ENCODE measurements at regions not wholly inside any gene's neighbourhood (a gene's known extent, or its start where the extent isn't known, plus 50 kb on each side); places are given as distances from the start of the nearest gene placed in this dataset.

GRCh38 chr1:101301446-101302057 is 64.7 kb downstream of the S1PR1 start:
- no peak overlapping the region for H3K9ac ChIP-seq (ENCODE audit: insufficient read length)
- no peaks in the 10 kb centered on the region for H3K9me3 ChIP-seq (ENCODE audit: low read depth, low read length)
- H3K4me3 ChIP-seq, result no peak overlapping the region
- H3K36me3 ChIP-seq (ENCODE audit: insufficient read depth, low read length), result no peaks in the 10 kb centered on the region
- no peak overlapping the region for H3K27ac ChIP-seq
- no peak for DNase-seq (ENCODE audit: low read depth, low spot score)
- TF ChIP-seq POLR2AphosphoS5 (IDR thresholded peaks at IDR 0.05; ENCODE audit: borderline replicate concordance, low read depth, low read length) (no peak), EZH2 (IDR thresholded peaks at IDR 0.05) (no peak), FOXP2 (optimal IDR thresholded peaks at IDR 0.05; ENCODE audit: control extremely low read depth, extremely low read length, insufficient read depth) (no peak)

DNA sequence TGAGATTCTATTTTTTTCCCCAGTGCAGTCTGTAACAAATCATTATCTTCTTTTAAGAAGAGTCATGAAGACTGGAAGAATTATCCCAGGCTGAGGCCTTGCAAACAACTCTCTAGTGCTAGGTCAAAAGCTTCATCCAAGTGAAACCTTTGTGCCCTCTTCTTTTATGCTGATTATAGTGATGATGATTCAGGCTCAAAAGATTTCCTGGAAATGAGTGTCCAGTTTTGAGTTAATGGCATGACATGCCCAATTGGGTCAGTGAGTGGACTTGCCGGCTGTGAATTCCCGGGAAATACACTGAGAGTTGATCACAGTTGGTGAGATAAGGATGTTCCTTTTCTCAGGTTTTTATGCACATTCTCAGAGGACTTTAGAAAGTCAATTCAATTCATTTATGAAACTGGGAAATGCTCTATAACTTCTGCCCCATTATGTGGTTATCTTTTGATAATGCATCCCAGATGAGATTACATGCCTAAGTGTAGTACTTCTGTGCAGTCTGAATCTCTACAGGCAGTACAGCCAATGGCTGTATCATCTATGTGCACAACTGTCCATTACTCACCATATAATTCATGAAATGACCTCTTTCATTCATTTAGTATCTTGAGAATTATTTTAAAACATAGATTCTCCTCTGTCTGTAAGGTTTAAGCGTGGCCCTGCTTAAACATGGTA is 66.2 kb downstream of the S1PR1 start:
- Histone ChIP-seq H3K9ac (ENCODE audit: insufficient read length) (no peak overlapping the region), H3K27ac (no peak overlapping the region), H3K36me3 (ENCODE audit: insufficient read depth, low read length) (no peaks in the 10 kb centered on the region), H3K9me3 (ENCODE audit: low read depth, low read length) (no peaks in the 10 kb centered on the region), H3K4me3 (no peak overlapping the region)
- no peak for TF ChIP-seq POLR2AphosphoS5 (IDR thresholded peaks at IDR 0.05; ENCODE audit: borderline replicate concordance, low read depth, low read length)
- TF ChIP-seq FOXP2 (optimal IDR thresholded peaks at IDR 0.05; ENCODE audit: control extremely low read depth, extremely low read length, insufficient read depth), result no peak
- TF ChIP-seq EZH2 (IDR thresholded peaks at IDR 0.05), result no peak
- DNase-seq (ENCODE audit: low read depth, low spot score), result no peak

GRCh38 chr1:101307985-101308689 is 71.3 kb downstream of the S1PR1 start:
- Histone ChIP-seq H3K4me3 (no peak overlapping the region), H3K27ac (no peak overlapping the region), H3K9me3 (ENCODE audit: low read depth, low read length) (no peaks in the 10 kb centered on the region), H3K36me3 (ENCODE audit: insufficient read depth, low read length) (no peaks in the 10 kb centered on the region), H3K9ac (ENCODE audit: insufficient read length) (no peak overlapping the region)
- DNase-seq (ENCODE audit: low read depth, low spot score), result no peak
- no peak for TF ChIP-seq EZH2 (IDR thresholded peaks at IDR 0.05)
- no peak for TF ChIP-seq POLR2AphosphoS5 (IDR thresholded peaks at IDR 0.05; ENCODE audit: borderline replicate concordance, low read depth, low read length)
- no peak for TF ChIP-seq FOXP2 (optimal IDR thresholded peaks at IDR 0.05; ENCODE audit: control extremely low read depth, extremely low read length, insufficient read depth)

GRCh38 chr1:101308935-101309333 is 72.1 kb downstream of the S1PR1 start:
- no peak for DNase-seq (ENCODE audit: low read depth, low spot score)
- H3K36me3 ChIP-seq (ENCODE audit: insufficient read depth, low read length), result no peaks in the 10 kb centered on the region
- no peak overlapping the region for H3K9ac ChIP-seq (ENCODE audit: insufficient read length)
- TF ChIP-seq FOXP2 (optimal IDR thresholded peaks at IDR 0.05; ENCODE audit: control extremely low read depth, extremely low read length, insufficient read depth), result no peak
- no peak for TF ChIP-seq POLR2AphosphoS5 (IDR thresholded peaks at IDR 0.05; ENCODE audit: borderline replicate concordance, low read depth, low read length)
- no peak for TF ChIP-seq EZH2 (IDR thresholded peaks at IDR 0.05)
- no peaks in the 10 kb centered on the region for H3K9me3 ChIP-seq (ENCODE audit: low read depth, low read length)
- H3K27ac ChIP-seq, result no peak overlapping the region
- no peak overlapping the region for H3K4me3 ChIP-seq

- H3K9me3 ChIP-seq (ENCODE audit: low read depth, low read length), result no peaks in the 10 kb centered on the region
- no peak for DNase-seq (ENCODE audit: low read depth, low spot score)
These were observed 72.8 kb downstream of the S1PR1 start for GRCh38 chr1:101309334-101310311.

GRCh38 chr1:101310506-101310905 is 73.7 kb downstream of the S1PR1 start:
- Histone ChIP-seq H3K27ac (no peak overlapping the region), H3K36me3 (ENCODE audit: insufficient read depth, low read length) (no peaks in the 10 kb centered on the region), H3K4me3 (no peak overlapping the region), H3K9ac (ENCODE audit: insufficient read length) (no peak overlapping the region), H3K9me3 (ENCODE audit: low read depth, low read length) (no peaks in the 10 kb centered on the region)
- no peak for DNase-seq (ENCODE audit: low read depth, low spot score)
- TF ChIP-seq POLR2AphosphoS5 (IDR thresholded peaks at IDR 0.05; ENCODE audit: borderline replicate concordance, low read depth, low read length), result no peak
- TF ChIP-seq EZH2 (IDR thresholded peaks at IDR 0.05), result no peak
- no peak for TF ChIP-seq FOXP2 (optimal IDR thresholded peaks at IDR 0.05; ENCODE audit: control extremely low read depth, extremely low read length, insufficient read depth)

More at GRCh38 chr1:101309334-101310311, 72.8 kb downstream of the S1PR1 start:
- no peak overlapping the region for H3K4me3 ChIP-seq
- no peak overlapping the region for H3K9ac ChIP-seq (ENCODE audit: insufficient read length)
- H3K27ac ChIP-seq, result no peak overlapping the region
- no peaks in the 10 kb centered on the region for H3K36me3 ChIP-seq (ENCODE audit: insufficient read depth, low read length)
- no peak for TF ChIP-seq FOXP2 (optimal IDR thresholded peaks at IDR 0.05; ENCODE audit: control extremely low read depth, extremely low read length, insufficient read depth)
- TF ChIP-seq EZH2 (IDR thresholded peaks at IDR 0.05), result no peak
- TF ChIP-seq POLR2AphosphoS5 (IDR thresholded peaks at IDR 0.05; ENCODE audit: borderline replicate concordance, low read depth, low read length), result no peak

GRCh38 chr1:101311146-101311920 is 74.5 kb downstream of the S1PR1 start:
- Histone ChIP-seq H3K36me3 (ENCODE audit: insufficient read depth, low read length) (no peaks in the 10 kb centered on the region), H3K9me3 (ENCODE audit: low read depth, low read length) (no peaks in the 10 kb centered on the region), H3K4me3 (no peak overlapping the region), H3K27ac (no peak overlapping the region), H3K9ac (ENCODE audit: insufficient read length) (no peak overlapping the region)
- DNase-seq (ENCODE audit: low read depth, low spot score), result no peak
- no peak for TF ChIP-seq EZH2 (IDR thresholded peaks at IDR 0.05)
- no peak for TF ChIP-seq POLR2AphosphoS5 (IDR thresholded peaks at IDR 0.05; ENCODE audit: borderline replicate concordance, low read depth, low read length)
- no peak for TF ChIP-seq FOXP2 (optimal IDR thresholded peaks at IDR 0.05; ENCODE audit: control extremely low read depth, extremely low read length, insufficient read depth)
